ENCODE measurements at regions not wholly inside any gene's neighbourhood (a gene's known extent, or its start where the extent isn't known, plus 50 kb on each side); places are given as distances from the start of the nearest gene placed in this dataset.

DNA sequence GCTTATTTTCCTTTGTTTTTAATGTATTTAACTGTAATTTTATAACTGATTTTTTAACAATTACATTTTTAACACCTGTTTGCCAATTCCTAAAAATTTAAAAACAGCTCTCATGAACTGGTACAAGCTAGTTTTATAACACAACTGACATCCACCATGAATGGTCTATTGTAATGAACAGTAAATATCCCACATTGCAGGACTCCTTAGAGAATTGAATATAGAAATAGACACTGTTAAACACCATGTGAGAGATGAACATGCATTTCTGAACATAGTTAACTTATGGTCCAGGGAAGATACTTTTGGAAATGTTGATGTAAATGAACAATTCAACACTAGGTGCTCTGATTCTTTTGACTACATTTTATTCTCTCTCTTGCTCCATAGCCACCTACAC lies 195.1 kb upstream of the GMDS start:
- Histone ChIP-seq H3K27me3 (ENCODE audit: control insufficient read depth, insufficient read depth, low read length, poor library complexity, severe bottlenecking) (no peaks in the 10 kb centered on the region), H3K9ac (ENCODE audit: extremely low read depth, low read length, poor library complexity, severe bottlenecking) (no peak overlapping the region), H3K4me1 (ENCODE audit: control insufficient read depth, insufficient read depth, low read length) (no peaks in the 10 kb centered on the region), H3K9me3 (ENCODE audit: control insufficient read depth, low read length) (no peaks in the 10 kb centered on the region), H3K4me3 (ENCODE audit: low read length) (no peak overlapping the region), H3K36me3 (ENCODE audit: control insufficient read depth, insufficient read depth, low read length) (no peaks in the 10 kb centered on the region), H3K27ac (ENCODE audit: low read depth, low read length) (no peak overlapping the region)
- H3K4me1 Mint-ChIP-seq: no peaks in the 10 kb centered on the region
- no peaks in the 10 kb centered on the region for H3K27me3 Mint-ChIP-seq (ENCODE audit: insufficient read depth)
- no peak overlapping the region for H3K27ac Mint-ChIP-seq
- no peak overlapping the region for H3K4me3 Mint-ChIP-seq
- DNase-seq: no peak
- no peaks in the 10 kb centered on the region for H3K36me3 Mint-ChIP-seq (ENCODE audit: low read depth)
- H3K9me3 Mint-ChIP-seq: no peaks in the 10 kb centered on the region
- no peak for TF ChIP-seq CTCF (conservative IDR thresholded peaks at IDR 0.05)

GRCh38 chr6:2439632-2440031 lies 194.2 kb upstream of the GMDS start:
- H3K27ac Mint-ChIP-seq: no peak overlapping the region
- TF ChIP-seq CTCF (conservative IDR thresholded peaks at IDR 0.05): no peak
- DNase-seq: no peak
- 91 to 100% methylated on average over 5 to 6 of the region's 6 CpGs for WGBS, 2 experiments (ENCODE audit: insufficient coverage in 1 of 2, insufficient read length in 1 of 2)
- Histone ChIP-seq H3K4me3 (ENCODE audit: low read length) (no peak overlapping the region), H3K9me3 (ENCODE audit: control insufficient read depth, low read length) (no peaks in the 10 kb centered on the region), H3K9ac (ENCODE audit: extremely low read depth, low read length, poor library complexity, severe bottlenecking) (no peak overlapping the region), H3K4me1 (ENCODE audit: control insufficient read depth, insufficient read depth, low read length) (no peaks in the 10 kb centered on the region), H3K27me3 (ENCODE audit: control insufficient read depth, insufficient read depth, low read length, poor library complexity, severe bottlenecking) (no peaks in the 10 kb centered on the region), H3K27ac (ENCODE audit: low read depth, low read length) (no peak overlapping the region), H3K36me3 (ENCODE audit: control insufficient read depth, insufficient read depth, low read length) (no peaks in the 10 kb centered on the region)
- no peak overlapping the region for H3K4me3 Mint-ChIP-seq
- H3K36me3 Mint-ChIP-seq (ENCODE audit: low read depth): no peaks in the 10 kb centered on the region
- H3K4me1 Mint-ChIP-seq: no peaks in the 10 kb centered on the region
- no peaks in the 10 kb centered on the region for H3K27me3 Mint-ChIP-seq (ENCODE audit: insufficient read depth)
- H3K9me3 Mint-ChIP-seq: no peaks in the 10 kb centered on the region

GRCh38 chr6:2439082-2439481 lies 193.7 kb upstream of the GMDS start:
- H3K27me3 ChIP-seq (ENCODE audit: control insufficient read depth, insufficient read depth, low read length, poor library complexity, severe bottlenecking): no peaks in the 10 kb centered on the region
- H3K27me3 Mint-ChIP-seq (ENCODE audit: insufficient read depth): no peaks in the 10 kb centered on the region
- DNase-seq: no peak
- TF ChIP-seq CTCF (conservative IDR thresholded peaks at IDR 0.05): no peak
- H3K9me3 ChIP-seq (ENCODE audit: control insufficient read depth, low read length): no peaks in the 10 kb centered on the region
- H3K27ac Mint-ChIP-seq: no peak overlapping the region
- 86 to 92% methylated on average over 1 to 2 of the region's 2 CpGs for whole genome bisulfite sequencing, 2 experiments (ENCODE audit: insufficient coverage in 1 of 2, insufficient read length in 1 of 2)
- no peak overlapping the region for H3K27ac ChIP-seq (ENCODE audit: low read depth, low read length)
- no peaks in the 10 kb centered on the region for H3K4me1 ChIP-seq (ENCODE audit: control insufficient read depth, insufficient read depth, low read length)
- no peaks in the 10 kb centered on the region for H3K4me1 Mint-ChIP-seq
- H3K36me3 Mint-ChIP-seq (ENCODE audit: low read depth): no peaks in the 10 kb centered on the region
- H3K4me3 ChIP-seq (ENCODE audit: low read length): no peak overlapping the region
- H3K36me3 ChIP-seq (ENCODE audit: control insufficient read depth, insufficient read depth, low read length): no peaks in the 10 kb centered on the region
- no peak overlapping the region for H3K4me3 Mint-ChIP-seq
- no peaks in the 10 kb centered on the region for H3K9me3 Mint-ChIP-seq
- no peak overlapping the region for H3K9ac ChIP-seq (ENCODE audit: extremely low read depth, low read length, poor library complexity, severe bottlenecking)

Measured in endodermal cell (in vitro differentiated cells).